ENCODE measurements at regions not wholly inside any gene's neighbourhood (a gene's known extent, or its start where the extent isn't known, plus 50 kb on each side); places are given as distances from the start of the nearest gene placed in this dataset.

GRCh38 chr16:11494433-11494832 is 92.3 kb downstream of the LITAF start (continued):
- TF ChIP-seq ZNF687 (IDR thresholded peaks at IDR 0.05) (no peak), BRCA1 (IDR thresholded peaks at IDR 0.05; ENCODE audit: low read depth, low read length) (no peak), ATF3 (IDR thresholded peaks at IDR 0.05; ENCODE audit: borderline replicate concordance, extremely low read depth, low read depth, low read length) (no peak)

GRCh38 chr16:11495066-11495407 is 91.7 kb downstream of the LITAF start:
- DNase-seq (ENCODE audit: low read depth, low spot score) (no peak), ATAC-seq (no peak), FAIRE-seq (no peak)
- Histone ChIP-seq H4K20me1 (ENCODE audit: control insufficient read depth, insufficient read depth) (no peaks in the 10 kb centered on the region), H3K79me2 (ENCODE audit: control insufficient read depth, insufficient read depth, low read length) (no peaks in the 10 kb centered on the region), H2AFZ (ENCODE audit: control insufficient read depth, low read depth, low read length) (peak overlapping the region; percentile 85), H3K9me3 (replicated peaks; ENCODE audit: control insufficient read depth, insufficient read depth, low read length) (no peaks in the 10 kb centered on the region), H3K4me3 (no peak overlapping the region), H3K36me3 (ENCODE audit: control insufficient read depth in 2 of 2, insufficient read depth in 2 of 2, low read length in 1 of 2) (no peaks in the 10 kb centered on the region), H3K27ac (ENCODE audit: control insufficient read depth, insufficient read depth) (peak overlapping the region; percentile 71), H3K9ac (ENCODE audit: control insufficient read depth, insufficient read depth, low read length) (no peak overlapping the region; the same call in 1 of the 2 replicates), H3K4me2 (ENCODE audit: control insufficient read depth, insufficient read depth) (peak overlapping the region; percentile 42; the same call in 1 of the 2 replicates), H3K4me1 (ENCODE audit: control insufficient read depth, insufficient read depth, low read length) (peaks cover 35% of the 10 kb centered on the region), H3K27me3 (replicated peaks in 1 of 2; ENCODE audit: control insufficient read depth in 2 of 2, insufficient read depth in 2 of 2, low read length in 1 of 2) (no peaks in the 10 kb centered on the region)
- in situ Hi-C loops (cut with MboI) = no loop called here
- ChIA-PET POLR2A (interaction anchor here (0.6 to 0.7 kb wide), 2 partner anchors 24 to 758 kb away, joined by 3 to 4 read pairs; no protein-coding TSS in a partner anchor), RAD21 (ENCODE audit: unreplicated experiment) (interaction anchor here (0.7 to 0.8 kb wide), 2 partner anchors 87 to 88 kb away, joined by 3 read pairs; no protein-coding TSS in a partner anchor), SMC1A (ENCODE audit: uncharacterized antibody, unreplicated experiment) (interaction anchor here (0.6 to 1.7 kb wide), 5 partner anchors 36 to 302 kb away, joined by 3 to 6 read pairs (median 3); no protein-coding TSS in a partner anchor), CTCF (interaction anchor here (0.6 to 1.4 kb wide), 5 partner anchors 36 to 531 kb away, joined by 3 to 7 read pairs (median 3); no protein-coding TSS in a partner anchor)
- intact Hi-C loops (cut with micrococcal nuclease; ENCODE audit: unreplicated experiment) = no loop called here
- 60% methylated on average over 5 of the region's 5 CpGs for WGBS (ENCODE audit: insufficient coverage, insufficient replicate concordance, low lambda C conversion rate, missing lambda C conversion rate)
- BruUV-seq (replicated peaks) = no TSS peak
- TF ChIP-seq CHD1 (IDR thresholded peaks at IDR 0.05; ENCODE audit: low read depth, low read length) = no peak
- TF ChIP-seq YY1 (IDR thresholded peaks at IDR 0.05; ENCODE audit: low read depth, low read length) = 0 out of 2 replicates have a peak, but pooled peaks have one; percentile 20
- no peak for TF ChIP-seq CEBPB (IDR thresholded peaks at IDR 0.05; ENCODE audit: borderline replicate concordance in 1 of 2, low read depth in 2 of 2, low read length in 2 of 2)
- TF ChIP-seq PAX5 (IDR thresholded peaks at IDR 0.05; ENCODE audit: borderline replicate concordance, low read depth, low read length) = no peak

Data from GM12878 (cell line).